ENCODE measurements at regions not wholly inside any gene's neighbourhood (a gene's known extent, or its start where the extent isn't known, plus 50 kb on each side); places are given as distances from the start of the nearest gene placed in this dataset.

DNA sequence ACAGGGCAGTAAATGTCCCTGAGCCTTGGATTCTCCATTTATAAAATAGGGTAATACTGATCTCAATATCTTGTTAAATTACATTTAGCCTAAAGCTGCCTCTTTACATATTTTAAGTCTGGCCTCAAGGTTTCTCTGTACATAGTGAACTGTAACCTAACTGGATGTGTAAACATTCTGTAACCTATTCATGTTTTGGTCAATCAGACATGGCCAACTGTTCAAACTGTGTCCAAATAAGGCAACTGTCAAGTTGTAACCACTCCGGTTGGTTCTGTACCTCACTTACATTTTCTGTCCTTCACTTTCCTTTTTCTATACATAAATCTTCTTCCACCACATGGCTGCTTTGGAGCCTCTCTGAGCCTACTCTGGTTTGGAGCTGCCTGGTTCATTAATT is 107.1 kb upstream of the ITGB1 start:
- TF ChIP-seq, protein P1, sequence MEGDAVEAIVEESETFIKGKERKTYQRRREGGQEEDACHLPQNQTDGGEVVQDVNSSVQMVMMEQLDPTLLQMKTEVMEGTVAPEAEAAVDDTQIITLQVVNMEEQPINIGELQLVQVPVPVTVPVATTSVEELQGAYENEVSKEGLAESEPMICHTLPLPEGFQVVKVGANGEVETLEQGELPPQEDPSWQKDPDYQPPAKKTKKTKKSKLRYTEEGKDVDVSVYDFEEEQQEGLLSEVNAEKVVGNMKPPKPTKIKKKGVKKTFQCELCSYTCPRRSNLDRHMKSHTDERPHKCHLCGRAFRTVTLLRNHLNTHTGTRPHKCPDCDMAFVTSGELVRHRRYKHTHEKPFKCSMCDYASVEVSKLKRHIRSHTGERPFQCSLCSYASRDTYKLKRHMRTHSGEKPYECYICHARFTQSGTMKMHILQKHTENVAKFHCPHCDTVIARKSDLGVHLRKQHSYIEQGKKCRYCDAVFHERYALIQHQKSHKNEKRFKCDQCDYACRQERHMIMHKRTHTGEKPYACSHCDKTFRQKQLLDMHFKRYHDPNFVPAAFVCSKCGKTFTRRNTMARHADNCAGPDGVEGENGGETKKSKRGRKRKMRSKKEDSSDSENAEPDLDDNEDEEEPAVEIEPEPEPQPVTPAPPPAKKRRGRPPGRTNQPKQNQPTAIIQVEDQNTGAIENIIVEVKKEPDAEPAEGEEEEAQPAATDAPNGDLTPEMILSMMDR (IDR thresholded peaks at IDR 0.05): no peak
- no peak for TF ChIP-seq POLR2A (IDR thresholded peaks at IDR 0.05)
- TF ChIP-seq POLR2AphosphoS5 (IDR thresholded peaks at IDR 0.05): no peak
- TF ChIP-seq EP300 (IDR thresholded peaks at IDR 0.05): no peak
